ENCODE measurements at regions not wholly inside any gene's neighbourhood (a gene's known extent, or its start where the extent isn't known, plus 50 kb on each side); places are given as distances from the start of the nearest gene placed in this dataset.

DNA sequence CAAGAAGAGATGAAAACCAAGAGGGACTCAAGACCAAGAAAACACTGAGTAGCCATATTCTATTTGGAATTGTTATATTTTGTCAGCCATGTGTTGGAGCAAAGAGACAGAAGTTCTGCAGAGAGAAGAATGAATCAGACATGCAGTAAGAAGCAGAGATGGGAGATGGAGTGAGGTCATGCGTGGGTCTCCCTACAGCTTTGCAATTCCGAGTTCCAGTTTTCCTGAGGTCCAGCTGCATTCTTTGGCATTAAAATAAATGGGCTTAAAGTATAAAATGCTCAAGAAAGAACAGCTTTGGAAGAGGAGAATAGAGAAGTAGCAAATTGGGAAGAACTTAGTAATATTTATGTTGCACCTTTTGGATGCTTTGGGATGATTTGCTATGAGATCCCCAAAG is 361.6 kb downstream of the NPR3 start:
- TF ChIP-seq, protein P1, sequence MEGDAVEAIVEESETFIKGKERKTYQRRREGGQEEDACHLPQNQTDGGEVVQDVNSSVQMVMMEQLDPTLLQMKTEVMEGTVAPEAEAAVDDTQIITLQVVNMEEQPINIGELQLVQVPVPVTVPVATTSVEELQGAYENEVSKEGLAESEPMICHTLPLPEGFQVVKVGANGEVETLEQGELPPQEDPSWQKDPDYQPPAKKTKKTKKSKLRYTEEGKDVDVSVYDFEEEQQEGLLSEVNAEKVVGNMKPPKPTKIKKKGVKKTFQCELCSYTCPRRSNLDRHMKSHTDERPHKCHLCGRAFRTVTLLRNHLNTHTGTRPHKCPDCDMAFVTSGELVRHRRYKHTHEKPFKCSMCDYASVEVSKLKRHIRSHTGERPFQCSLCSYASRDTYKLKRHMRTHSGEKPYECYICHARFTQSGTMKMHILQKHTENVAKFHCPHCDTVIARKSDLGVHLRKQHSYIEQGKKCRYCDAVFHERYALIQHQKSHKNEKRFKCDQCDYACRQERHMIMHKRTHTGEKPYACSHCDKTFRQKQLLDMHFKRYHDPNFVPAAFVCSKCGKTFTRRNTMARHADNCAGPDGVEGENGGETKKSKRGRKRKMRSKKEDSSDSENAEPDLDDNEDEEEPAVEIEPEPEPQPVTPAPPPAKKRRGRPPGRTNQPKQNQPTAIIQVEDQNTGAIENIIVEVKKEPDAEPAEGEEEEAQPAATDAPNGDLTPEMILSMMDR (IDR thresholded peaks at IDR 0.05; ENCODE audit: low read depth, low read length), result no peak
- TF ChIP-seq EZH2phosphoT487 (IDR thresholded peaks at IDR 0.05; ENCODE audit: low read depth), result no peak
